ENCODE measurements at regions not wholly inside any gene's neighbourhood (a gene's known extent, or its start where the extent isn't known, plus 50 kb on each side); places are given as distances from the start of the nearest gene placed in this dataset.

GRCh38 chr3:118530350-118530922 is 504.2 kb downstream of the IGSF11 start (continued):
- TF ChIP-seq CHD7 (IDR thresholded peaks at IDR 0.05; ENCODE audit: insufficient replicate concordance, low read length) = no peak
- TF ChIP-seq ASH2L (IDR thresholded peaks at IDR 0.05; ENCODE audit: low read length) = no peak
- no peak for TF ChIP-seq EP300 (IDR thresholded peaks at IDR 0.05; ENCODE audit: borderline replicate concordance in 1 of 2, low read depth in 2 of 2, low read length in 2 of 2)
- no peak for TF ChIP-seq POLR2A (IDR thresholded peaks at IDR 0.05; ENCODE audit: control extremely low read depth in 1 of 2, low read depth in 2 of 2, low read length in 2 of 2)
- TF ChIP-seq PHF8 (conservative IDR thresholded peaks at IDR 0.05; ENCODE audit: low read depth, low read length) = no peak
- TF ChIP-seq RFX5 (IDR thresholded peaks at IDR 0.05; ENCODE audit: borderline replicate concordance, low read depth, low read length) = no peak
- no peak for TF ChIP-seq POU5F1 (IDR thresholded peaks at IDR 0.05; ENCODE audit: low read depth, low read length)
- no peak for TF ChIP-seq EGR1 (IDR thresholded peaks at IDR 0.05; ENCODE audit: borderline replicate concordance, low read depth, low read length)
- TF ChIP-seq SIX5 (IDR thresholded peaks at IDR 0.05; ENCODE audit: low read depth, low read length) = no peak
- no peak for TF ChIP-seq MAFK (IDR thresholded peaks at IDR 0.05; ENCODE audit: low read depth, low read length)
- no peak for TF ChIP-seq CHD1 (IDR thresholded peaks at IDR 0.05; ENCODE audit: low read depth, low read length)
